Cerebellar nuclear complex (tissue), 1 donor: ENCODE measurements at regions not wholly inside any gene's neighbourhood (a gene's known extent, or its start where the extent isn't known, plus 50 kb on each side); places are given as distances from the start of the nearest gene placed in this dataset.

Source experiments
- DNase-seq, 2 experiments: peaks; one replicate each; lab custom pipeline; 2025; lab: John Stamatoyannopoulos, UW

DNA sequence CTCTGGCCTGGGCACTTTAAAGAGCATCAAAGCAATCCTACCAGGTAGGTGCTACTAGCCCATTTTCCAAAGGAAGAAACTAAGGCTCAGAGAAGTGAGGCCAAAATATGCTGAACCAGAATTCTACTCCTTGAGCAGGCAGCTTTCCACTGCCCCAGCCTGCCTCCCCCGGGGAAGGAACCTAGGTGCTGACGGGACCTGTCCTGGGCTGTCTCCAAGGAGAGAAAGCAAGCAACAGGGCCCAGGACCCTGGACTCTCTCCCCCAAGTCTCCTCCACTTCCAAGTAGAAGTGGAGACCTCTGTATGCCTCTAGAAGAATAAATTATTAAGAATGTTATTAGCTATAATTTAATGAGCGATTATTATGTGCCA lies 159.5 kb downstream of the MRPL14 start:
- DNase-seq = no peak

DNA sequence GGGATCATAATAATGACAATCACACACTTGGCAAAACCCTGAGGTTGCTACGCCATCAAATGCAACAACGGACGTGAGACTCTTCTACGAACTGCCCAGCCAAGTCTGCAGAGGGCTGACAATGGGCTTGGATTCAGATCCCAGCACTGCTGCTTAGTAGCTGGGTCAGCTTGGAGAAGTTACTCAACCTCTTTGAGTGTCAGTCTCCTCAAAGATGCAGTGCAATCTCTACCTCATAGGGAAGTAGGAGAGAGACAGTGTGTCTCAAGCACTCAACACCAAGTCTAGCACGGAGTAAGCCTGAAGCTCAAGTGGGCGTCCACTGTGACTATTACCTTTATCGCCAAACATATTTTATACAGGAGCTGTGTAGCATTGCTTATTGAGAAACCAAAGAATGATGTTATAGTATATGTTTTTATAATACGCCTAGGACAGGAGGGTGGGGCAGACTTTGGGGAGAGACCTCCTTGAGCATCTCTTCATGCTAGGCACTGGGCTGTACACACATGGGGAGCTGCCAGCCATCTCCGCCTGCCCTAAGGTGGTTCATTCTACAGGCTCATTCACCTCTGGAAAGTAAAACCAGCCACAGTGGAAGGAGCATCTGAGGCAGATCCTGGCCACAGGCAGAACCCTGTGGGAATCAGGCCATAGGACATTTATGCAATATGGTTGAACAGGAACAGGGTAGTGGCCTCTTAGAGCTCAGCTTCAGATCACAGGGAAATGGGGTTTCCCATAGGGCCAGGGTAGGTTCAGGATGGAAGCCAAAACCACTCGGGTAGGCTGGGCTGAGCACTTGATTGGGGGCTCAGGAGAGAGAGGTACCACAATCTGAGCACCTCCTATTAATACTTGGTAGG lies 160.2 kb downstream of the MRPL14 start:
- DNase-seq = no peak

DNA sequence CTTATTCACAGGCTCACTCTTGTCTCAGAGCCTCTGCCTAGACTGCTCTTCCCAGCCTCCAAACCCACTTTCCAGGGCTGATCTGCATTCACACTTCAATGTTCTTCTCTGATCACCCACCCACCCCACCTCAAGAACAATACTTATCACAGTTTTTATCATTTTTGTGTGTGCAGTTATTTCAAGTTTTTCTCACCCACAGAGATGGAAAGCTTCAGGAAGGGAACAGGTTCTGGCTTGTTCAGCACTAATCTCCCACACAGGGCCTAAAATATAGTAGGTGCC lies 160.9 kb downstream of the MRPL14 start:
- DNase-seq = no peak

- no peak for DNase-seq
Observed at GRCh38 chr6:43965628-43966373, 161.5 kb downstream of the MRPL14 start.

DNA sequence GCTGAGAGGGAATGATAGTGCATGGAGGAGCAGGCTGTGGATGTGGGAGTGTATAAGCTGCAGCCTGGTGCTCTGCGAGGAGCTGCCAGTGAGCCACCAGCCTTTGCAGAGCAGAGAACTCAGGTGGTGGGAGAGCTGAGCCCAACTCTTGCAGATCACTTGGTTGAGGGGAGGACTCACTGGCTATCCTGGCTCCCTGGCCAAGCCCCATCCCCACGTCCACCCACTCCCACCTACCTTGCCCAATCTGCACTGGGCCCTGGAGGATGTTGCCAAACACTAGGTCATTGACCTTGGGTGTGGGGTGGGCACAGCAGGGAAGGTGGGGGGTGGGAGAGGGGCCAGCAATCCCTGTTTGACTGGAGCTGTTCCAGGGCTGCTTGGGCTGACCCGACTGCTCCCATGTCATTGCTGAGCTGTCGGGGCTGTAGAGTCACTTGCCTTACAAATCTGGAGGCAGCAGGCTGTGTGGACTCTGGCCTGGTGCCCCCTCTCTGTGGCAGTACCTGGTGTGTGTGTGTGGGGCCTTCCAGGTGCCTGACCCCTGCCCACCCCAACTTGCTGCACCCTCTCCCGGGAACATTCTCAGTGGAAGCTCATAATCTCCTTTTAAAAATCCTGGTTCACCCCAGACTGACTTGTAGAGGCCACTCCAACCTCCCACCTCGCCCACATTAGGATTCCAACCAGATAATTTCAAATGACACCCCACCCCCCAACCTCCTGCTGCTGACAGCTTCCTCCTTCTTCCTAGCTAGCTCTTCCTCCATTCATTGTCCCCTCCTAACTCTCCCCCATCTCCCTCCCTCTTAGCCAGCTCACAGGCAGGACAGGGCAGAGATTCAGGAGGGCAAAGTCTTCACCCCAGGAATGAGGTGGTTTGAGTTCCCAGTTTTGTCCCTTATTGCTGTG lies 162.3 kb downstream of the MRPL14 start:
- DNase-seq = no peak

GRCh38 chr6:43963877-43964658 lies 163.2 kb downstream of the MRPL14 start:
- no peak for DNase-seq

DNA sequence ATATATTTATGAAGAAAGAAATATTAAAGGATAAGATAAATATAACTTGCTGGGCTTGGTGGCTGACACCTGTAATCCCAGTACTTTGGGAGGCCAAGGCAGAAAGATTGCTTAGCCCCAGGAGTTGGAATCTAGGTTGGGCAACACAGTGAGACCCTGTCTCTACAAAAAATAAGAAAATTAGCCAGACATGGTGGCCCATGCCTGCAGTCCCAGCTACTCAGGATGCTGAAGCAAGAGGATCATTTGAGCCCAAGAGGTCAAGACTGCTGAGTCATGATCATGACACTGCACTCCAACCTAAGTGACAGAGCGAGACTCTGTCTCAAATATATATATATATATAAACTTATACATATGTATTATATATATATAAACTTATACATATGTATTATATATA lies 164.0 kb downstream of the MRPL14 start:
- DNase-seq = no peak

DNA sequence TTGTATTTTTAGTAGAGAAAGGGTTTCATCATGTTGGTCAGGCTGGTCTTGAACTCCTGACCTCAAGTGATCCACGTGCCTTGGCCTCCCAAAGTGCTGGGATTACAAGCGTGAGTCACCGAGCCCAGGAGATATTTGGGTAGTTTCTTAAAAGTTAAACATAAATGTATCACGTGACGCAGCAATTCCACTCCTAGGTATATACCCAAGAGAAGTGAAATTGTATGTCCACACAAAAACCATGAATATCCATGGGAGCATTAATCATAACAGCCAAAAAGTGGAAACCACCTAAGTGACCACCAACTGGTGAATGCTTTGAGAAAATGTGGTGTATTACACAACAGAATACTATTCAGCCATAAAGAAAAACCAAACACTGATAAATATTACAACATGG lies 164.8 kb downstream of the MRPL14 start:
- no peak for DNase-seq

GRCh38 chr6:43957273-43957672 lies 170.0 kb downstream of the MRPL14 start:
- DNase-seq = no peak

GRCh38 chr6:43956478-43956877 lies 170.8 kb downstream of the MRPL14 start:
- DNase-seq = no peak

DNA sequence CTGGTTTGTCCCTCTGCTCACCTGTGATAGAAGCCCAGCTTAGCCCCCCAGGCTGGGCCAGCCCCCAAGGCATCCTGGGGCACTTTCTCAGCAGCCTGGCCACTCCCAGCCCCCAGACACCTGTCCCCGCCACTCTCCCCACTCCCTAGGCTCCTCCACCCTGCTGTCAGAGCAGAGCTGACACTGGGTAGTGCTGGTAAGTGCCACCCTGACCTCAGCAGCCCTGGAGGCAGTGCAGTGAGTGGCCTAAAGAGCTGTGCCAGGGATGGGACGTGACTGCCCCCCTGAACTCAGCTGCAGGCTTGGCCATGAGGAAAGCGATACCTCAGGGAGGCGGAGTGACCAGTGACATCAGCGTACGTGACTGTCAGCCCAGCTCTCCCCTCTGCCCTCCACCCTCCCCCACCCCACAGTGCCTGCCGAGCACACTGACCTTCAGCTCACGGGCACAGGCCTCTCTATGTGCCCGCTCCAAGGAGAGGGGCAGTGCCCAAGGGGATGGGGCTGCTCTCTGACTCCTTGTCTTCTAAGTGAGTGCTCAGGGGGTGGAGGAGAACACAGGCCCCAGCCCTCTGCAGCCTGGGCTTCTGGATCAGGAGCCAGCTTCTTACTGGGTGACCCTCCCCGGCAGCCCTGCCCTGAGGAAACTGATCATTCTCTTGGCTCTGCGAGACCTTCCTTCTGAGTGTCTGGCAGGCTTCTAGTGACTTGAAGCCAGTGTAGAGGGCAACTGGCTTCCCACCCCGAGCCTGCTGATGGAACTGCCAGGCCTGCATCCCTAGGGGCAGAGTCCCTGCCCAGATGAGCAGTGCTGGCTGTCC lies 172.7 kb downstream of the MRPL14 start:
- DNase-seq = no peak

DNA sequence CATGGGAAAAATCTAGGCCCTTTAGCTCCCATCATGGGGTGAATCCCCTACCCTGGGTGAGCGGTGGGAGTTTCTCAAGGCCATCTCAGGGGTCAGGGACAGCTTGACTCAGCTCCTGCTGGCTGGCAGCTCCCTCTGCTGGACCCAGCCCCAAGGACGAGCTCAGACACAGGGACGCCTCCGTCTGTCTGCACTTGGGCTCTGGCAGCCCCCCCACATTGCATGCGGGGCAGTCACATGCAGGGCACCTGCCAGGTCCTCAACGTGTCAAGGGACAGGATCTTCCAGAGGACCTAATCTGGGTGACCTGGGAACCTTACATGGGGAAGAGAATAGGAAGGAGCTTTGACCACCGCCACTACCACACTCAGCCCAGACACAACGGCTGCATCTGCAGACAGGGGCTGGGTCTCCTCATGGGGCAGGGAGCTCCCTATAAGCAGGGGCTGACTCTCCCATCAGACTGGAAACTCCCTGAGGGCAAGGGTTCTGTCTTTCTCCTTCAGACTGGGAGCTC lies 173.4 kb downstream of the MRPL14 start:
- DNase-seq = no peak

DNA sequence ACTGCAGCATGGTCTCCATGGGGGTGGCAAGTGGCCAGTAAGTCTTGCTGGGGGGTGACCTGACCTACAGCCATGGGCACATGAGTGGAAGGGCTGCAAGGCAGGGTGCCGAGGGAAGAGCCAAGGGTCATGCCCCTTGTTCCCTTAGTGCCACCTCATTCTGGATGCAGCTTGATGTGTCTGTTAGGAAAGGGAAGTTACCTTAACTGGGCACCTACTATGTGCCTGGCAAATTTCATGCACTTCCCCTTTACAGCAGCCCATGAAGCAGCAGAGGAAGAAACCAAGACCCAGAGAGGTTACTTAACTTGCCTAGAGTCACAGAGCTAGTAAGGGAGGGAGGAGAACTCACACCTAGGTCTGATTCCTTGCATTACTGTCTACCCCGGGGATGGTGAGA lies 174.0 kb downstream of the MRPL14 start:
- no peak for DNase-seq

DNA sequence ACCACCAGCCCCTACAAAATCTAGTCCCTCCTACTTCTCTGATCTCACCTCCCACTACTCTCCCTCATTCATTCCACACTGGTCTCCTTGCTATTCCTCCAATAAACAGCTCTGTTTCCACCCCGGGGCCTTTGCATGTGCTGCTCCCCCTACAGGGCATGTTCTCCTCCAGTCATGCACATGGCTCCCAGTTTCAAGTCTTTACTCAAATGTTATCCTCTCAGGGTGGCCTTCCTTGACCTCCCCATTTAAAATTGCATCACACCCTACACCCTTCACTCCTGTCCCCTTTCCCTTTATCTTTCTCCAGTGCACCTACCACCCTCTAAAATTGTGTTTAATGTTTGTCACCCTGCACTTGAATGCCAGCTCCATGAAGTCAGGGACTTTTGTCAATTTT lies 174.5 kb downstream of the MRPL14 start:
- no peak for DNase-seq

GRCh38 chr6:43951756-43952675 lies 175.2 kb downstream of the MRPL14 start:
- no peak for DNase-seq

GRCh38 chr6:43951063-43951755 lies 176.0 kb downstream of the MRPL14 start:
- DNase-seq = no peak

GRCh38 chr6:43950731-43951062 lies 176.6 kb downstream of the MRPL14 start:
- no peak for DNase-seq

DNA sequence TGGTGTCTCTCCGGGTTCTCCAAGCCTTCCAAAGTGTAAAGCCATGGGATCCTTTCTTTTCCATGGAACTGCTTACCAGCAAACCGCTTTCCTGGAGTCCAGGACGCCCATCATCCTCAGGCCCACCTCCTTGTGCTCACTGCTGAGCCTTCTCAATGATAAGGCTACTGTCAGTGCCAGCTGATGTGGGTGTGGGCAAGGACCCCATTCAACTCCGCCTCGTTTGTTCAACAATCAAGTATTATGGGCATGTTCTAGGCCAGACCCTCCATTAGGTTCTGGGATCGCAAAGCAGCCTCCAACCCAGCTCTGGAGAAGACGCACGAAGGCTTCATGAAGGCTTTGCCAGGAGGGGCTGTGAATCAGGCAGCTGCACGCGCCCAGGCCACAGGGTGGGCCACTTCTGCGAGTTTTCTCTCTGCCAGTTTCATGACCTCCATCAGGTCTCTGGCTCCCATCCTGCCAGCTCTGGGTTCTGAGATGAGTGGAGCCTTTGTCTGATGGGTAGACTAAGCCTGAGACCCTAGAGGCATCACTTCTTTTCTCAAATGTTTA lies 177.1 kb downstream of the MRPL14 start:
- no peak for DNase-seq

GRCh38 chr6:43949551-43949991 lies 177.7 kb downstream of the MRPL14 start:
- no peak for DNase-seq
